ENCODE measurements at regions not wholly inside any gene's neighbourhood (a gene's known extent, or its start where the extent isn't known, plus 50 kb on each side); places are given as distances from the start of the nearest gene placed in this dataset.

DNA sequence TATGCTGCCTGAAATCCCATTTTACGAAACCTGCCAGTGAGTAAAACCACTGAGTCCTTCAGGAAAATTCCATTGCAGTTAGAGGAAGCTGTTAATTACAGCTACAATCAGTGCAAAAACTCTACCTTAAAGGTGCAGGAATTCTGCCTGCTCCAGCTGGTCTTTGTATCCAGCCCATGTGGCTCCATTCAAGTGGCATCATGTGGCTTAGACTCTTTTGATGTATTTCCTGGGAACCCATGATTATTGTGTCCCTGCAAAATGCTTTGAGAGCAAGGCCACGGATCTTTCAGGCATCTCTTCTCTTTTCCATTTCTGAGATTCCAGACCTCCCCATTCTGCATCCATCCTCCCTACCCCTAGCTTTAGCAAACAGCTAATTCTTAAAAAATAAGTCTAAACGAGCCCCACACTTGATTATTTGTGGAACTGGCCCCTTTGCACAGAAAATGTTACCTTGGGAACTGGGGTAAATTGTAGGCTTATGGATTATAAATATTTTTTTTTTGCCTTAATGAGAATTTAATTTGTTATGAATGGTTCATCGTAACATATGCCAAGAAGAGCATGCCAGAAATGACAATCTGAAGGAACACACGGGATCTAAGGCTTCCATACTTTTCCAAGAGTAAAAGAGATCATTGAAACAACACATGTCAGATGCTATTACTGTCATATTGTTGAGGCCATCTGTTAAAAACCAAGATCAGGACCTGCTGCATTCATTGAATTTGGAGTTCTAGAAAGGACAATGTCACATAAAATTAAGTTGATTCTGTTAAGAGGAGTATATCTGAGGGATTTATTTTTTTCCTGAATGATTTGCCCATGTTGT lies 144.6 kb downstream of the TPH2 start:
- no peaks in the 10 kb centered on the region for H3K36me3 ChIP-seq
- H3K4me1 ChIP-seq, result no peaks in the 10 kb centered on the region
- no peak overlapping the region for H3K27ac ChIP-seq
- no peak for TF ChIP-seq EP300 (IDR thresholded peaks at IDR 0.05)
- H3K27me3 ChIP-seq, result no peaks in the 10 kb centered on the region
- H3K4me3 ChIP-seq, result no peak overlapping the region
- no peak for DNase-seq (ENCODE audit: low spot score in 2 of 2)
- H3K9me3 ChIP-seq, result no peaks in the 10 kb centered on the region
- WGBS, 2 donors, result 57 to 67% methylated on average over 5 of the region's 5 CpGs

DNA sequence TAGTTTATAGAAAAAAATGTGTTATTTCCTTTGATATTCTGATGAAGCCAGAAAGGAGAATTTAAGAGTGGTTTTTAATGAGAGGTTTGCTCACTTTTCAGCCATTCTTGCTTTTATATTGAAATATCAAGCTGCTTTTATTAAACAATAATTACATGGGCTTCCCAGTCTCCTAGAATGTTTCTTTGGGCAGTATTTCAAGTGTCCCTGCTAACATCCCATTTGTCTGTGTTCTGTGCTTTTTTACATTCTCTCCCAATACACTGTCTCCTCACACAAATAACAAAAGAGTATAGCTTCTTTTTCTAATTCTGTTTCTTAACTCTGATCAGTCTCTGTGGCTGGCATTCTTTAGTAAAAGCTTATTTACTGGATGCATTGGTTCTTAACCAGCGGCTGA lies 145.4 kb downstream of the TPH2 start:
- Histone ChIP-seq H3K27me3 (no peaks in the 10 kb centered on the region), H3K27ac (no peak overlapping the region), H3K9me3 (no peaks in the 10 kb centered on the region), H3K36me3 (no peaks in the 10 kb centered on the region), H3K4me1 (no peaks in the 10 kb centered on the region), H3K4me3 (no peak overlapping the region)
- WGBS, 2 donors, result 0 to 50% methylated on average over 1 of the region's 1 CpG
- DNase-seq (ENCODE audit: low spot score in 2 of 2), result no peak
- TF ChIP-seq, protein P1, sequence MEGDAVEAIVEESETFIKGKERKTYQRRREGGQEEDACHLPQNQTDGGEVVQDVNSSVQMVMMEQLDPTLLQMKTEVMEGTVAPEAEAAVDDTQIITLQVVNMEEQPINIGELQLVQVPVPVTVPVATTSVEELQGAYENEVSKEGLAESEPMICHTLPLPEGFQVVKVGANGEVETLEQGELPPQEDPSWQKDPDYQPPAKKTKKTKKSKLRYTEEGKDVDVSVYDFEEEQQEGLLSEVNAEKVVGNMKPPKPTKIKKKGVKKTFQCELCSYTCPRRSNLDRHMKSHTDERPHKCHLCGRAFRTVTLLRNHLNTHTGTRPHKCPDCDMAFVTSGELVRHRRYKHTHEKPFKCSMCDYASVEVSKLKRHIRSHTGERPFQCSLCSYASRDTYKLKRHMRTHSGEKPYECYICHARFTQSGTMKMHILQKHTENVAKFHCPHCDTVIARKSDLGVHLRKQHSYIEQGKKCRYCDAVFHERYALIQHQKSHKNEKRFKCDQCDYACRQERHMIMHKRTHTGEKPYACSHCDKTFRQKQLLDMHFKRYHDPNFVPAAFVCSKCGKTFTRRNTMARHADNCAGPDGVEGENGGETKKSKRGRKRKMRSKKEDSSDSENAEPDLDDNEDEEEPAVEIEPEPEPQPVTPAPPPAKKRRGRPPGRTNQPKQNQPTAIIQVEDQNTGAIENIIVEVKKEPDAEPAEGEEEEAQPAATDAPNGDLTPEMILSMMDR (IDR thresholded peaks at IDR 0.05), result no peak
- no peak for TF ChIP-seq EP300 (IDR thresholded peaks at IDR 0.05)

DNA sequence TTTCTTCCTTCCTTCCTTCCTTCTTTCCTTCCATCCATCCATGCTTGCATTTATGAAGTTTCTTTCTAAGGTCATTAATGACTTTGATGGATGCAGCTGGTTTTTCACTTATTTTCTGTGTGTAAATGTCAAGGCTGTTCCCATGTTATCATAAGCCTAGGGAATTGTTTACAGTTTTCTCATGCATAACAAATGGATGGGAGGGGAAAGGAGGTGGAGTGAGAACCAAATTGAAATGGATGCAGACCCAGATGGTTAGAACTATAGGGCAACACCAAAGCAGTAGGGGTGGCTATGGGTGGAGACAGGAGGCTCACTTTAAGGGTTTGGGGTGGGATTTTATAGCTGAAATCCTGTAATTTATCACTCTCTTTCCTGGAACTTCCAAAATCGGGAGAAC lies 146.2 kb downstream of the TPH2 start:
- WGBS, 2 donors, result 35 to 55% methylated on average over 1 of the region's 1 CpG
- DNase-seq (ENCODE audit: low spot score in 2 of 2), result no peak

DNA sequence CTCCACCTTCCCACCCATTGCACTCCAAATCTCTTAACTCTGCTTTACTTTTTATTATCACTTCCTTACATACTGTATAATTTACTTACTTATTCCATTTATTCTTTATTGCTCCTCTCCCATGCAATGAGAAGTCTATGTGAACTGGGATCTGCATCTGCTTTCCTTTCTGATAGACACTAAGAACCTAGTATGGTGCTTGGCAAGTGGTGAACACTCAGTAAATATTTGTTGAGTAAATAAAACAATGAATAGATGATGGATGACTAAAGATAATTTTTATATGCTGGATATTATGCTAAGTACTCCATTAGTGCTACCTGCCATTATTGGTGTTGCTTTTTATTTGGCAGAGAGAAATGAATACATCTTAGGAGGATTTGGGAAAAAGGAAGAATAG lies 151.0 kb downstream of the TPH2 start:
- TF ChIP-seq EP300 (IDR thresholded peaks at IDR 0.05) (no peak), POLR2A (IDR thresholded peaks at IDR 0.05) (no peak)
- TF ChIP-seq, protein P1 (IDR thresholded peaks at IDR 0.05), result no peak
- Histone ChIP-seq H3K9me3 (peaks cover 0 to 12% (median 0%) of the 10 kb centered on the region in 4 donors), H3K4me3 (no peak overlapping the region), H3K4me1 (no peaks in the 10 kb centered on the region), H3K36me3 (no peaks in the 10 kb centered on the region), H3K27me3 (no peaks in the 10 kb centered on the region), H3K27ac (no peak overlapping the region)
- DNase-seq (ENCODE audit: low spot score in 2 of 2), result no peak

More for the DNA sequence above, 146.2 kb downstream of the TPH2 start:
- Histone ChIP-seq H3K4me3 (no peak overlapping the region), H3K36me3 (no peaks in the 10 kb centered on the region), H3K27ac (no peak overlapping the region), H3K4me1 (no peaks in the 10 kb centered on the region), H3K27me3 (no peaks in the 10 kb centered on the region), H3K9me3 (no peaks in the 10 kb centered on the region)
- TF ChIP-seq POLR2A (IDR thresholded peaks at IDR 0.05), result no peak
- TF ChIP-seq, protein P1 (IDR thresholded peaks at IDR 0.05), result no peak
- no peak for TF ChIP-seq EP300 (IDR thresholded peaks at IDR 0.05)

DNA sequence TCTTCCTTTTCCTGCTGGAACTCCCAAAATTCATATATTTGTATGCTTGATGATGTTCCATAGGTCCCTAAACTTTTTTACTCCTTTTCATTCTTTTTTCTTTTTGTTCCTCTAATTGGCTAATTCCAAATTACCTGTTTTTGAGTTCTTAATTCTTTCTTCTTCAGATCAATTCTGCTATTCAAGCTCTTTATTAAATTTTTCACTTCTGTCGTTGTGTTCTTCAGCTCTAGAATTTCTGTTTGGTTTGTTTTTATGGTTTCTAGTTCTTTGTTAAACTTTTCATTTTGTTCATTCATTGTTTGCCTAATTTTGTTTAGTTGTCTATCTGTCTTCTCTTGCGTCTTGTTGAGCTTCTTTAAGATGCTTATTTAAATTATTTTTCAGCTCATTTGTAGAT lies 154.8 kb downstream of the TPH2 start:
- peaks cover 0 to 13% (median 0%) of the 10 kb centered on the region in 4 donors for H3K9me3 ChIP-seq
- H3K27ac ChIP-seq, result no peak overlapping the region
- H3K27me3 ChIP-seq, result no peaks in the 10 kb centered on the region
- H3K4me3 ChIP-seq, result no peak overlapping the region
- no peaks in the 10 kb centered on the region for H3K4me1 ChIP-seq
- no peaks in the 10 kb centered on the region for H3K36me3 ChIP-seq
- TF ChIP-seq, protein P1 (IDR thresholded peaks at IDR 0.05), result no peak
- no peak for TF ChIP-seq POLR2A (IDR thresholded peaks at IDR 0.05)
- no peak for TF ChIP-seq EP300 (IDR thresholded peaks at IDR 0.05)
- WGBS, 2 donors, result 98 to 99% methylated on average over 2 of the region's 2 CpGs
- no peak for DNase-seq (ENCODE audit: low spot score in 2 of 2)

Data from tibial nerve (tissue), 4 donors.